ENCODE measurements at regions not wholly inside any gene's neighbourhood (a gene's known extent, or its start where the extent isn't known, plus 50 kb on each side); places are given as distances from the start of the nearest gene placed in this dataset.

- Histone ChIP-seq H3K9ac (ENCODE audit: low read depth in 1 of 2, low read length in 2 of 2) (no peak overlapping the region), H3K9me3 (ENCODE audit: control insufficient read depth in 2 of 2, low read length in 2 of 2) (no peaks in the 10 kb centered on the region), H3K36me3 (ENCODE audit: control insufficient read depth in 2 of 2, insufficient read depth in 2 of 2, low read length in 2 of 2) (no peaks in the 10 kb centered on the region), H3K27ac (ENCODE audit: low read depth in 2 of 2, low read length in 2 of 2) (no peak overlapping the region), H3K4me1 (ENCODE audit: control insufficient read depth in 2 of 2, insufficient read depth in 2 of 2, low read length in 2 of 2) (no peaks in the 10 kb centered on the region), H3K27me3 (ENCODE audit: control insufficient read depth in 2 of 2, insufficient read depth in 2 of 2, low read length in 2 of 2) (no peaks in the 10 kb centered on the region), H3K4me3 (ENCODE audit: low read length in 2 of 2) (no peak overlapping the region)
These were observed 126.3 kb upstream of the CXCL12 start for GRCh38 chr10:44511166-44511565.

DNA sequence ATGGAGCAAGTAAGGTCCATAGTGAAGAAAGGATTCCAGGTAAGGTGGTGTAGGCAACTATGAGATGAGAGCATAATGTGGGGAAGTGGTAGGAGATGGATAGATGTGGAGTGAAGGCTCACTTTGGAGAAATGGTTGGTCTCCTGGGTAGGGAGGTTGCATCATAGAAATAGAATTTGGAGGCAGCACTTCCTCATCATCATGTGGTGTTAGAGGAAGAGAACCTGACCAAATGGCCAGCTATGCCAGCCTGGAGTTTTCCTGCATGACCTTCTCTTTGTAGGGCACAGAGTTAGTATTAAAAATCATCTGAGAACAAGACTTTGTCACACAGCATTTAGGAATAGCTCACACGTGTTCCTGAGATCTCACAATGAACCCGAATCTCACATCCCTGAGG, 126.7 kb upstream of the CXCL12 start:
- Histone ChIP-seq H3K4me3 (ENCODE audit: low read length in 2 of 2) (no peak overlapping the region), H3K9me3 (ENCODE audit: control insufficient read depth in 2 of 2, low read length in 2 of 2) (no peaks in the 10 kb centered on the region), H3K9ac (ENCODE audit: low read depth in 1 of 2, low read length in 2 of 2) (no peak overlapping the region), H3K27ac (ENCODE audit: low read depth in 2 of 2, low read length in 2 of 2) (no peak overlapping the region), H3K36me3 (ENCODE audit: control insufficient read depth in 2 of 2, insufficient read depth in 2 of 2, low read length in 2 of 2) (no peaks in the 10 kb centered on the region), H3K27me3 (ENCODE audit: control insufficient read depth in 2 of 2, insufficient read depth in 2 of 2, low read length in 2 of 2) (no peaks in the 10 kb centered on the region), H3K4me1 (ENCODE audit: control insufficient read depth in 2 of 2, insufficient read depth in 2 of 2, low read length in 2 of 2) (no peaks in the 10 kb centered on the region)

DNA sequence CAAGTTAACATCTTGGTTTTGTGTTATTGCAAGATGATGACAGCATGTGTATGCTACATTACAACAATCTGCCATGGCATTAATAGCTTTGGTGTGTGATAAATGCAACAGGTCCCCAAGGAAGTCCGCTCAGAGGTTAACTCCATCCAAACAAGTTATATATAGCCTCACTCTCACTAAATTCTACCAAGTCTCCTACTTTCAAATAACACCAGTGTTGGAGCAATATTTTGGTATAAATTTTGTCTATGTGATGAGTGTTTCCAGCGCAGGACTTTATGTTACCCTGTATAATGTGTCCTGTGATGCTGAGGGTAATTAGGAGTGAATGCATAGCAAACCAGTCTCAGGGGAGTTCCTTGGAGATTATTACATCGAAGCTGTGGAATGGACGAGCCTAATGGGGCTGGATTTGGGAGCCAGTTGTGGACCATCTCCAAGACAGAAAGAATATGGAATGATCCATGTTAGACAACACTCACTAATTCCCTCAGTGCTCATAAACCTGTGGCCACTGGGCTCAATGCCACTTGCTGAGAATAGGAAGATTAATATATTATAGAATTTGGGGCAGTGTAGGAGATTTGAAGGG, 127.6 kb upstream of the CXCL12 start:
- no peaks in the 10 kb centered on the region for H3K9me3 ChIP-seq (ENCODE audit: control insufficient read depth in 2 of 2, low read length in 2 of 2)
- no peak overlapping the region for H3K9ac ChIP-seq (ENCODE audit: low read depth in 1 of 2, low read length in 2 of 2)
- H3K4me3 ChIP-seq (ENCODE audit: low read length in 2 of 2) = no peak overlapping the region
- no peak overlapping the region for H3K27ac ChIP-seq (ENCODE audit: low read depth in 2 of 2, low read length in 2 of 2)
- no peaks in the 10 kb centered on the region for H3K36me3 ChIP-seq (ENCODE audit: control insufficient read depth in 2 of 2, insufficient read depth in 2 of 2, low read length in 2 of 2)
- no peaks in the 10 kb centered on the region for H3K4me1 ChIP-seq (ENCODE audit: control insufficient read depth in 2 of 2, insufficient read depth in 2 of 2, low read length in 2 of 2)
- H3K27me3 ChIP-seq (ENCODE audit: control insufficient read depth in 2 of 2, insufficient read depth in 2 of 2, low read length in 2 of 2) = no peaks in the 10 kb centered on the region

- H3K4me1 ChIP-seq (ENCODE audit: control insufficient read depth in 2 of 2, insufficient read depth in 2 of 2, low read length in 2 of 2) = no peaks in the 10 kb centered on the region
- no peak overlapping the region for H3K27ac ChIP-seq (ENCODE audit: low read depth in 2 of 2, low read length in 2 of 2)
- no peak overlapping the region for H3K9ac ChIP-seq (ENCODE audit: low read depth in 1 of 2, low read length in 2 of 2)
- H3K36me3 ChIP-seq (ENCODE audit: control insufficient read depth in 2 of 2, insufficient read depth in 2 of 2, low read length in 2 of 2) = no peaks in the 10 kb centered on the region
- H3K9me3 ChIP-seq (ENCODE audit: control insufficient read depth in 2 of 2, low read length in 2 of 2) = no peaks in the 10 kb centered on the region
- no peaks in the 10 kb centered on the region for H3K27me3 ChIP-seq (ENCODE audit: control insufficient read depth in 2 of 2, insufficient read depth in 2 of 2, low read length in 2 of 2)
- H3K4me3 ChIP-seq (ENCODE audit: low read length in 2 of 2) = no peak overlapping the region
These were observed 128.7 kb upstream of the CXCL12 start for GRCh38 chr10:44513591-44513990.

GRCh38 chr10:44516891-44517290, 132.0 kb upstream of the CXCL12 start:
- Histone ChIP-seq H3K9ac (ENCODE audit: low read depth in 1 of 2, low read length in 2 of 2) (no peak overlapping the region), H3K27me3 (ENCODE audit: control insufficient read depth in 2 of 2, insufficient read depth in 2 of 2, low read length in 2 of 2) (no peaks in the 10 kb centered on the region), H3K9me3 (ENCODE audit: control insufficient read depth in 2 of 2, low read length in 2 of 2) (no peaks in the 10 kb centered on the region), H3K4me1 (ENCODE audit: control insufficient read depth in 2 of 2, insufficient read depth in 2 of 2, low read length in 2 of 2) (no peaks in the 10 kb centered on the region), H3K36me3 (ENCODE audit: control insufficient read depth in 2 of 2, insufficient read depth in 2 of 2, low read length in 2 of 2) (no peaks in the 10 kb centered on the region), H3K4me3 (ENCODE audit: low read length in 2 of 2) (no peak overlapping the region), H3K27ac (ENCODE audit: low read depth in 2 of 2, low read length in 2 of 2) (no peak overlapping the region)

DNA sequence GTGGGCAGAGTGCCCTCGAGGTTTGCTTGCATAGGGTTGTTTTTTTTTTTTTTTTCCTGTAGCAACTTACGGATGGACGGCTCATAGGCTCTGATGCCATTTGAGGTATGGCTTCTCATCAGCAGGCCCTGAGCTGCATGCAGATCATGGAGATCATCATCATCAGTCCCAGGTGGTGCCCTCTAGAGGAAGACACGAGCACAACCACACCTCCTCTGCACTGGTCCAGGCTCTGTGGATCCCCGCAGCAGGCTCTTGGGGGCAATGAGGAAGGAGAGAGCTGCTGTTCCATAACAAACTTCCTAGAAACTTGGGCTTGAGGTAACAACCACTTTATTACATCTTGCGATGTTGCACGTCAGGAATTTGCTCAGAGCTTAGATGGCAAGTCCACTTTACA, 132.7 kb upstream of the CXCL12 start:
- Histone ChIP-seq H3K27me3 (ENCODE audit: control insufficient read depth in 2 of 2, insufficient read depth in 2 of 2, low read length in 2 of 2) (no peaks in the 10 kb centered on the region), H3K4me1 (ENCODE audit: control insufficient read depth in 2 of 2, insufficient read depth in 2 of 2, low read length in 2 of 2) (no peaks in the 10 kb centered on the region), H3K4me3 (ENCODE audit: low read length in 2 of 2) (no peak overlapping the region), H3K9ac (ENCODE audit: low read depth in 1 of 2, low read length in 2 of 2) (no peak overlapping the region), H3K9me3 (ENCODE audit: control insufficient read depth in 2 of 2, low read length in 2 of 2) (no peaks in the 10 kb centered on the region), H3K27ac (ENCODE audit: low read depth in 2 of 2, low read length in 2 of 2) (no peak overlapping the region), H3K36me3 (ENCODE audit: control insufficient read depth in 2 of 2, insufficient read depth in 2 of 2, low read length in 2 of 2) (no peaks in the 10 kb centered on the region)

DNA sequence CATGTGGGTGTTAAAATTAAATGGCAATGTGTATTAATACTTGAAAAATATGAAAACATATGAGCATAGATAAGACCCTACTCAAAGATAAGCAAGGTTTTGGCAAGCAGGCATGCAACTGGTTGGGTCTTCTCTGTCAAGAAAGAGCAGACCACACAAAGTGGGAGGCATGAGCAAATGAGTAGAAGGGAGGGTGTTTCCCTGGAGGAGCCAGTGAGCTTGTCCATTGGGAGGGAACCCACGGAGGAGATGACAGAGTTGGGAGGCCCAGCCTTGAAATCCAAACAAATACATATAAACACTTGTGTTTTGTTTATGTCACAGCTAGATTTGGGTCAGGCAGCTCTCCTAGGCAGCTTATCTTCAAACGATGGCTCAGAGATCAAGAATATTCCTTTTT, 134.5 kb upstream of the CXCL12 start:
- Histone ChIP-seq H3K27me3 (ENCODE audit: control insufficient read depth in 2 of 2, insufficient read depth in 2 of 2, low read length in 2 of 2) (no peaks in the 10 kb centered on the region), H3K9me3 (ENCODE audit: control insufficient read depth in 2 of 2, low read length in 2 of 2) (no peaks in the 10 kb centered on the region), H3K4me3 (ENCODE audit: low read length in 2 of 2) (no peak overlapping the region)

DNA sequence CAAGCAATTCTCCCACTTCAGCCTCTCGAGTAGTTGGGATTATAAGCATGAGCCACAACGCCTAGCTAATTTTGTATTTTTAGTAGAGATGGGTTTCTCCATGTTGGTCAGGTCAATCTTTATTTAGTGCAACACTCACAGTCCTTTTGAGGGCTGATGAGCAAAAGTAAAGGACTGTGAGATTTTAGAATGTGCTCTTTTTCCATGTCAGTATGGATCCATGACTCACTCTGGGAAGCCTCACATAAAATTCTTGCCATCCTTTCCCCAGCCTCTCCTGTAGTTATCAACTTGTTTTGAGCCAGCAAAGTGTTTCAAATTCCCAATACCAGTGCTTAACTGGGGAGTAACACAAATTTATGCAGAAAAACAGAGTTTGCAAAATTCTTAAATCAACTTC, 135.8 kb upstream of the CXCL12 start:
- no peaks in the 10 kb centered on the region for H3K4me1 ChIP-seq (ENCODE audit: control insufficient read depth in 2 of 2, insufficient read depth in 2 of 2, low read length in 2 of 2)
- H3K4me3 ChIP-seq (ENCODE audit: low read length in 2 of 2) = no peak overlapping the region
- H3K9me3 ChIP-seq (ENCODE audit: control insufficient read depth in 2 of 2, low read length in 2 of 2) = no peaks in the 10 kb centered on the region
- H3K27me3 ChIP-seq (ENCODE audit: control insufficient read depth in 2 of 2, insufficient read depth in 2 of 2, low read length in 2 of 2) = no peaks in the 10 kb centered on the region
- no peak overlapping the region for H3K9ac ChIP-seq (ENCODE audit: low read depth in 1 of 2, low read length in 2 of 2)
- H3K36me3 ChIP-seq (ENCODE audit: control insufficient read depth in 2 of 2, insufficient read depth in 2 of 2, low read length in 2 of 2) = no peaks in the 10 kb centered on the region
- H3K27ac ChIP-seq (ENCODE audit: low read depth in 2 of 2, low read length in 2 of 2) = no peak overlapping the region

More for the DNA sequence above, 134.5 kb upstream of the CXCL12 start:
- Histone ChIP-seq H3K4me1 (ENCODE audit: control insufficient read depth in 2 of 2, insufficient read depth in 2 of 2, low read length in 2 of 2) (no peaks in the 10 kb centered on the region), H3K9ac (ENCODE audit: low read depth in 1 of 2, low read length in 2 of 2) (no peak overlapping the region), H3K36me3 (ENCODE audit: control insufficient read depth in 2 of 2, insufficient read depth in 2 of 2, low read length in 2 of 2) (no peaks in the 10 kb centered on the region), H3K27ac (ENCODE audit: low read depth in 2 of 2, low read length in 2 of 2) (no peak overlapping the region)

- Histone ChIP-seq H3K9me3 (ENCODE audit: control insufficient read depth in 2 of 2, low read length in 2 of 2) (no peaks in the 10 kb centered on the region), H3K27me3 (ENCODE audit: control insufficient read depth in 2 of 2, insufficient read depth in 2 of 2, low read length in 2 of 2) (no peaks in the 10 kb centered on the region), H3K27ac (ENCODE audit: low read depth in 2 of 2, low read length in 2 of 2) (no peak overlapping the region), H3K4me3 (ENCODE audit: low read length in 2 of 2) (no peak overlapping the region), H3K36me3 (ENCODE audit: control insufficient read depth in 2 of 2, insufficient read depth in 2 of 2, low read length in 2 of 2) (no peaks in the 10 kb centered on the region), H3K9ac (ENCODE audit: low read depth in 1 of 2, low read length in 2 of 2) (no peak overlapping the region), H3K4me1 (ENCODE audit: control insufficient read depth in 2 of 2, insufficient read depth in 2 of 2, low read length in 2 of 2) (no peaks in the 10 kb centered on the region)
These were observed 154.3 kb upstream of the CXCL12 start for GRCh38 chr10:44539178-44539577.

DNA sequence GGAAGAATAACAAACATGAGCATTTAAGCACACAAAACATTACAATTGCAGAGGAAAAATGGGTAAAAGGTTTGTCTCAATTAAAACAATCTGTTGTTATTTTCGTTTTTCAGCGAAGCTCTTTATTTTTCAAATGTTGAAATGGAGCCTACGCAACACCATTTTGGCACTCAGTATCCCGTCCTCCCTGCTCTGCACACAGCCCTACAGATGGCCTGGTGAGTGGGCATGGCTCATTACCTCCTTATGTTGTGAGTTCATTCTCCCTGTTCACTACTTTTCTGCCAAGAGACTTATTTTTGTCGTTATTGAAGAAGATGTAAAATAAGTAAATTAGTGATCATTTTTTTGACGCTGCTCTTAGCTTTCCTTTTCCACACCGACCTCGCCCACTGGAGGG, 167.8 kb upstream of the CXCL12 start:
- Histone ChIP-seq H3K4me3 (ENCODE audit: low read length in 2 of 2) (no peak overlapping the region), H3K9me3 (ENCODE audit: control insufficient read depth in 2 of 2, low read length in 2 of 2) (no peaks in the 10 kb centered on the region), H3K9ac (ENCODE audit: low read depth in 1 of 2, low read length in 2 of 2) (no peak overlapping the region), H3K36me3 (ENCODE audit: control insufficient read depth in 2 of 2, insufficient read depth in 2 of 2, low read length in 2 of 2) (no peaks in the 10 kb centered on the region), H3K27ac (ENCODE audit: low read depth in 2 of 2, low read length in 2 of 2) (no peak overlapping the region), H3K27me3 (ENCODE audit: control insufficient read depth in 2 of 2, insufficient read depth in 2 of 2, low read length in 2 of 2) (no peaks in the 10 kb centered on the region), H3K4me1 (ENCODE audit: control insufficient read depth in 2 of 2, insufficient read depth in 2 of 2, low read length in 2 of 2) (no peaks in the 10 kb centered on the region)
